Smooth muscle cell (in vitro differentiated cells): ENCODE measurements at regions not wholly inside any gene's neighbourhood (a gene's known extent, or its start where the extent isn't known, plus 50 kb on each side); places are given as distances from the start of the nearest gene placed in this dataset.

Source experiments
- DNase-seq: peaks from one replicate; lab custom pipeline; 2025; ENCODE audit not compliant: unreplicated experiment; lab: John Stamatoyannopoulos, UW
- H2AFZ ChIP-seq: fragments of 200-600 bp; sonication (generic); 2 replicates; pipeline ENCODE4 v1.6.0; 2016; ENCODE audit warnings: antibody characterized with exemption, low read depth, mild to moderate bottlenecking
- H3F3A ChIP-seq: fragments of 200-600 bp; sonication (generic); 2 replicates; pipeline ENCODE4 v1.6.0; 2017; ENCODE audit warnings: antibody characterized with exemption, low read depth
- H3K27ac ChIP-seq: fragments of 200-600 bp; sonication (generic); 2 replicates; pipeline ENCODE4 v1.5.1; 2016; ENCODE audit warnings: low read depth, mild to moderate bottlenecking
- H3K27me3 ChIP-seq: fragments of 200-600 bp; sonication (generic); 2 replicates; pipeline ENCODE4 v1.6.1; 2016; ENCODE audit warnings: low read depth, mild to moderate bottlenecking
- H3K36me3 ChIP-seq: fragments of 200-600 bp; sonication (generic); 2 replicates; pipeline ENCODE4 v1.5.1; 2016; ENCODE audit warnings: low read depth
- H3K4me1 ChIP-seq: fragments of 200-600 bp; sonication (generic); 2 replicates; pipeline ENCODE4 v1.5.1; 2016; ENCODE audit warnings: low read depth
- H3K4me2 ChIP-seq: fragments of 200-600 bp; sonication (generic); 2 replicates; pipeline ENCODE4 v1.6.0; 2016; ENCODE audit warnings: mild to moderate bottlenecking
- H3K4me3 ChIP-seq: fragments of 200-600 bp; sonication (generic); 2 replicates; pipeline ENCODE4 v1.5.1; 2016; ENCODE audit warnings: mild to moderate bottlenecking
- H3K79me2 ChIP-seq: fragments of 200-600 bp; sonication (generic); 2 replicates; pipeline ENCODE4 v1.6.0; 2016; ENCODE audit warnings: low read depth, mild to moderate bottlenecking
- H3K9ac ChIP-seq: fragments of 200-600 bp; sonication (generic); 2 replicates; pipeline ENCODE4 v1.6.0; 2016; ENCODE audit warnings: low read depth
- H3K9me3 ChIP-seq: fragments of 200-600 bp; sonication (generic); replicated peaks from 2 replicates; pipeline ENCODE4 v1.5.1; 2016; ENCODE audit warnings: low read depth
- H4K20me1 ChIP-seq: fragments of 200-600 bp; sonication (generic); 2 replicates; pipeline ENCODE4 v1.6.0; 2016; ENCODE audit warnings: low read depth
- WGBS: methylation state at CpG from one replicate; pipeline ENCODE4 v1.1.7; 2016; ENCODE audit warnings: low lambda C conversion rate; 5-methylcytosine and 5-hydroxymethylcytosine counted together
- TF ChIP-seq, protein P1 (sequence below): fragments of 200-600 bp; sonication (generic); IDR thresholded peaks from 2 replicates; pipeline ENCODE4 v1.5.1; 2017; ENCODE audit warnings: borderline replicate concordance, mild to moderate bottlenecking, antibody characterized with exemption; ENCODE audit not compliant: insufficient read depth, poor library complexity, severe bottlenecking

DNA sequence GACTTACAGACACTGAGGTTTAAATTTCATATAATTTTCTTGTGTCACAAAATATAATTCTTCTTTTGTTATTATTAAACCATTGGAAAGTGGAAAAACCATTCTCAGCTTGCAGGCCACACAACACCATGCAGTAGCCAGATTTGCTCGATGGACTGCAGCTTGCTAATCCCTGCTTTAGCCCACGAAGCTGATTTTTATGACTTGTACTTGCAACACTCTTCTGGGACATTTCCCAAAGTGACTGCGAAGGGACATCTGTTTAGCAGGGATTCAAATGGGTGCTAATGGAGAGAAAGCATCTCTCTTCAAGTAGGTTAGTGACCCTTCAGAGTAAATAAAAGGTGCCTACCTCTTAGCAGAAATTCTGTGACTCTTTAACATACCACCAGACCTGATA is 304.6 kb upstream of the ZFP64 start:
- H3F3A ChIP-seq: peaks cover 24% of the 10 kb centered on the region
- 12% methylated on average over 3 of the region's 3 CpGs for WGBS
- peak overlapping the region; percentile 36 for H3K27ac ChIP-seq
- no peak overlapping the region for H3K9ac ChIP-seq
- H3K79me2 ChIP-seq: no peaks in the 10 kb centered on the region
- no peak overlapping the region for H3K4me3 ChIP-seq
- H3K9me3 ChIP-seq: no peaks in the 10 kb centered on the region
- TF ChIP-seq, protein P1, sequence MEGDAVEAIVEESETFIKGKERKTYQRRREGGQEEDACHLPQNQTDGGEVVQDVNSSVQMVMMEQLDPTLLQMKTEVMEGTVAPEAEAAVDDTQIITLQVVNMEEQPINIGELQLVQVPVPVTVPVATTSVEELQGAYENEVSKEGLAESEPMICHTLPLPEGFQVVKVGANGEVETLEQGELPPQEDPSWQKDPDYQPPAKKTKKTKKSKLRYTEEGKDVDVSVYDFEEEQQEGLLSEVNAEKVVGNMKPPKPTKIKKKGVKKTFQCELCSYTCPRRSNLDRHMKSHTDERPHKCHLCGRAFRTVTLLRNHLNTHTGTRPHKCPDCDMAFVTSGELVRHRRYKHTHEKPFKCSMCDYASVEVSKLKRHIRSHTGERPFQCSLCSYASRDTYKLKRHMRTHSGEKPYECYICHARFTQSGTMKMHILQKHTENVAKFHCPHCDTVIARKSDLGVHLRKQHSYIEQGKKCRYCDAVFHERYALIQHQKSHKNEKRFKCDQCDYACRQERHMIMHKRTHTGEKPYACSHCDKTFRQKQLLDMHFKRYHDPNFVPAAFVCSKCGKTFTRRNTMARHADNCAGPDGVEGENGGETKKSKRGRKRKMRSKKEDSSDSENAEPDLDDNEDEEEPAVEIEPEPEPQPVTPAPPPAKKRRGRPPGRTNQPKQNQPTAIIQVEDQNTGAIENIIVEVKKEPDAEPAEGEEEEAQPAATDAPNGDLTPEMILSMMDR: no peak
- no peak for DNase-seq
- H2AFZ ChIP-seq: no peak overlapping the region
- H3K36me3 ChIP-seq: no peaks in the 10 kb centered on the region
- H3K4me1 ChIP-seq: peaks cover 8% of the 10 kb centered on the region
- H4K20me1 ChIP-seq: no peaks in the 10 kb centered on the region
- H3K4me2 ChIP-seq: no peak overlapping the region
- no peaks in the 10 kb centered on the region for H3K27me3 ChIP-seq

DNA sequence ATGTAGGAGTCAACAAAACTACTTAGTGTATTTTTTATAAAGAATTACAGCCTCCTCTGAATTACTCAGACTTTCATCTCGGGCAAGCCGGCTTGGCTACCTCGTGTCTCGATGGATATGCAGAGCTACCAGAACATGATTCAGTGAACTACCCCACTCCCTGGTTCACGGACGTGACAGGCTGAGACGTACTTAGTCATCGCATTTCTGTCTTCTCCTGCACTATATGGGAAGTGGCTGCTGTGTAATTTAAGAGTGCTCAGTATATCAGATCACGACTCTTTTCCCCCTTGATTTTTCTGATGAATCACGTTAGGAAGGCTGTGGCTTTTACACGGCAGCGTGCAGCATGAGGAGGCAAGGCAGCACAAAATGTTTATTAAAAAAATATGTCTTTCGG is 302.7 kb upstream of the ZFP64 start:
- DNase-seq: no peak
- H2AFZ ChIP-seq: no peak overlapping the region
- H3K79me2 ChIP-seq: no peaks in the 10 kb centered on the region
- H3F3A ChIP-seq: peaks cover 24% of the 10 kb centered on the region
- H3K36me3 ChIP-seq: no peaks in the 10 kb centered on the region
- H3K4me2 ChIP-seq: peak overlapping the region; percentile 67
- H3K9ac ChIP-seq: peak overlapping the region; percentile 75
- TF ChIP-seq, protein P1: no peak
- H3K27me3 ChIP-seq: no peaks in the 10 kb centered on the region
- 11% methylated on average over 13 of the region's 13 CpGs for WGBS
- H3K4me1 ChIP-seq: no peaks in the 10 kb centered on the region
- peak overlapping the region; percentile 94 for H3K27ac ChIP-seq
- H4K20me1 ChIP-seq: no peaks in the 10 kb centered on the region
- no peaks in the 10 kb centered on the region for H3K9me3 ChIP-seq
- H3K4me3 ChIP-seq: no peak overlapping the region

DNA sequence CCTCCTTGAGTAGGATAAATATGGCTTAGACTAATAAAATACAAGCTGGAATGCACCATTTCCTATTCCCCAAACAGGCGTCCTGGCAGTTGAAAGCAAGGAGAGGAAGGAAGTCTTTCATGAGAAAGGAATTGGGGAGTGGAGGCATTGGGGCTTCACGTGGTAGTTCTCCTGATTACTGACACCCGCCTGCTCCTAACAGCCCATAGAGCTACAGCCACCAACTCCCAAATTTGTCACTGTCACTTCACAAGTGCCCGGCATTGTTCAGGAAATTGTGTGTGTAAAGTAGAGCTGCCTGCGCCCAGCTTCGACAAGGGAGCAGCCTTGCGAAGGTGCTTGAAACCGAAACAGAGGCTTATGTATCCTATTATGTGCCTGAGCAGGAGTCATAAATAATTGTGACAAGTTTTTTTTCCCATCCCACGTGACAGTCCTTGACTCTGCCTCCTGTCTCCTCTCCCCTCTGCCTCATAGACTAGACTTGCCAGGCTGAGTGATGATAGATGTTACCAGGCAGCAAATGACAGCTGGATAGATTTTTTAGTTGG is 301.7 kb upstream of the ZFP64 start:
- Histone ChIP-seq H3K9me3 (no peaks in the 10 kb centered on the region), H3K36me3 (no peaks in the 10 kb centered on the region), H3K9ac (peak overlapping the region; percentile 75), H2AFZ (peak overlapping the region; percentile 61), H3K4me3 (no peak overlapping the region), H3F3A (peaks cover 24% of the 10 kb centered on the region), H3K27ac (peak overlapping the region; percentile 94), H3K4me2 (peak overlapping the region; percentile 67), H4K20me1 (no peaks in the 10 kb centered on the region), H3K4me1 (no peaks in the 10 kb centered on the region), H3K79me2 (no peaks in the 10 kb centered on the region), H3K27me3 (no peaks in the 10 kb centered on the region)
- 33% methylated on average over 9 of the region's 9 CpGs for WGBS
- DNase-seq: no peak
- TF ChIP-seq, protein P1: no peak

DNA sequence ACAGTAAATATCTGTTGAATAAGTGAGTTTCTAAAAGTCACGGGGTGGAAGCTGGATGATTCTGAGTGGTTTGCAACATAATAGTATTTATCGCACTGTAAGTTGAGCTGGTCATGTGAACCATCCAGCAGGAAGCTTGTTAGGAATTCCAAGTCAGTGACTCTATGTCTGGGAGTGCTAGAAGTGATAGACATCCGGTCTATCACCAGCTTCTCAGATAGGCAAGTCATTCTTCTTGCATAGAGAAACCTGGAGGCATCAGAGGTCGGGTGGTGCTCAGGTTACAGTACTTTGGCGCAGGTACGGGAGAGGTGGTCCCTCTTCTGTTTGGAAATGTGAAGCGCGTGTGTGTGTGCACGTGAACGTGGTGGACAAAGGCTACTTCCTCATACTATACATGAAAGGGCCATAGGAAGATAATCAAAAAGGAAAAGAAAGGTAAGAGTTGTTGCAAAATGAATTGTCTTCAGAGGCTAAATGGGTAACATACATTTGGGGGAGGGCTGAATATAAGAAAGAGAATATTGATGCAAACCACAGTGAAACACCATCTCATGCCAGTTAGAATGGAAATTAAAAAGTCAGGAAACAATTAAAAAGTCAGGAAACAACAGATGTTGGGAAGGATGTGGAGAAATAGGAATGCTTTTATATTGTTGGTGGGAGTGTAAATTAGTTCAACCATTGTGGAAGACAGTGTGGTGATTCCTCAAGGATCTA is 299.3 kb upstream of the ZFP64 start:
- no peaks in the 10 kb centered on the region for H3K36me3 ChIP-seq
- no peaks in the 10 kb centered on the region for H3K4me1 ChIP-seq
- TF ChIP-seq, protein P1: no peak
- H3K27me3 ChIP-seq: no peaks in the 10 kb centered on the region
- H3K9me3 ChIP-seq: no peaks in the 10 kb centered on the region
- 58% methylated on average over 10 of the region's 10 CpGs for WGBS
- H4K20me1 ChIP-seq: no peaks in the 10 kb centered on the region
- peak overlapping the region; percentile 39 for H2AFZ ChIP-seq
- H3K27ac ChIP-seq: peak overlapping the region; percentile 91
- H3K79me2 ChIP-seq: no peaks in the 10 kb centered on the region
- no peak for DNase-seq
- H3K4me3 ChIP-seq: no peak overlapping the region
- peak overlapping the region; percentile 42 for H3K9ac ChIP-seq
- peaks cover 19% of the 10 kb centered on the region for H3F3A ChIP-seq
- H3K4me2 ChIP-seq: peak overlapping the region; percentile 48
